ENCODE measurements at regions not wholly inside any gene's neighbourhood (a gene's known extent, or its start where the extent isn't known, plus 50 kb on each side); places are given as distances from the start of the nearest gene placed in this dataset.

DNA sequence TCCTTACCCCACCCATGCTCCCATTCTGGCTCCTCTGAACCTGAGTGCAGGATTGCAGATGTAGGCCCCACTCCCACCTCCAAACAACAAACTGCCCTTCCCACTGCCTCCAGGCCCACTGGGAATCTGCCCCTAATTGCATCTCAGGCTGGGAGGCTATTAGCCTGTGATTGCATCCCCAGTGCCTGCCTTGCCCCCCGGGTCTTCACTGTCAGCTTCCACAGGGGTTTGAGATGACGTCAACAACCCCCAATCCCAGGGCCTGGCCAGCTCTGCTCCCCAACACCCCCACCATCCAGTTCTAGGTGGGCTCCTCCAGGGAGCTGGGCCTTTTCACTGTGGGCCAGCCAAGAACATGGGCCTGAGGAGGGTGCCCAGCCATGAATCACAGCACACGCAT lies 91.5 kb downstream of the PCDH1 start:
- H3K36me3 Mint-ChIP-seq (ENCODE audit: low read depth) = no peaks in the 10 kb centered on the region
- peaks cover 6% of the 10 kb centered on the region for H3K4me1 Mint-ChIP-seq
- H3K27me3 Mint-ChIP-seq (ENCODE audit: low read depth) = no peaks in the 10 kb centered on the region
- no peak for DNase-seq (ENCODE audit: low read depth, low spot score)
- H3K27ac Mint-ChIP-seq (ENCODE audit: unreplicated experiment) = no peak overlapping the region
- TF ChIP-seq, protein P1, sequence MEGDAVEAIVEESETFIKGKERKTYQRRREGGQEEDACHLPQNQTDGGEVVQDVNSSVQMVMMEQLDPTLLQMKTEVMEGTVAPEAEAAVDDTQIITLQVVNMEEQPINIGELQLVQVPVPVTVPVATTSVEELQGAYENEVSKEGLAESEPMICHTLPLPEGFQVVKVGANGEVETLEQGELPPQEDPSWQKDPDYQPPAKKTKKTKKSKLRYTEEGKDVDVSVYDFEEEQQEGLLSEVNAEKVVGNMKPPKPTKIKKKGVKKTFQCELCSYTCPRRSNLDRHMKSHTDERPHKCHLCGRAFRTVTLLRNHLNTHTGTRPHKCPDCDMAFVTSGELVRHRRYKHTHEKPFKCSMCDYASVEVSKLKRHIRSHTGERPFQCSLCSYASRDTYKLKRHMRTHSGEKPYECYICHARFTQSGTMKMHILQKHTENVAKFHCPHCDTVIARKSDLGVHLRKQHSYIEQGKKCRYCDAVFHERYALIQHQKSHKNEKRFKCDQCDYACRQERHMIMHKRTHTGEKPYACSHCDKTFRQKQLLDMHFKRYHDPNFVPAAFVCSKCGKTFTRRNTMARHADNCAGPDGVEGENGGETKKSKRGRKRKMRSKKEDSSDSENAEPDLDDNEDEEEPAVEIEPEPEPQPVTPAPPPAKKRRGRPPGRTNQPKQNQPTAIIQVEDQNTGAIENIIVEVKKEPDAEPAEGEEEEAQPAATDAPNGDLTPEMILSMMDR (conservative IDR thresholded peaks at IDR 0.05) = no peak
- H3K9me3 Mint-ChIP-seq = no peaks in the 10 kb centered on the region
- H3K4me3 Mint-ChIP-seq = no peak overlapping the region

DNA sequence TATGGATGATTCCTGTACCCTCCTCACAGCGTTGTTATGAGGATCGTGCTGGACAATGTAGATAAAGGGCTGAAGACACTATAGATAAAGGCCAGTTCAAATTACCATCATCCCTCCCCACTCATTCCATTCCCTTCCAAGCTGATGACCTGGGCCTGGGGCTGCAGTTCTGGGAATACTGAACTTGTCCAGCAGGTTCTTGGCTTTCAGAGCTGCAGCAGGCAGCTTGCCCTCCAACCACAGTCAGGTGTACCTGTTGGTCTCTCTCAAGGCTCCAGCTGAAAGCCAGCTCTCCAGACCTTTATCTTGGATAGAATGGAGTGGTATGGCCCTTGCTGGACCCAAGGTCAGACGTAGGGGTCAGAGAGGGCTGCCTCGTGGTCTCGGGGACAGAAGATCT lies 92.5 kb downstream of the PCDH1 start:
- Mint-ChIP-seq H3K9me3 (no peaks in the 10 kb centered on the region), H3K4me3 (no peak overlapping the region), H3K4me1 (peaks cover 6% of the 10 kb centered on the region), H3K36me3 (ENCODE audit: low read depth) (no peaks in the 10 kb centered on the region), H3K27me3 (ENCODE audit: low read depth) (no peaks in the 10 kb centered on the region), H3K27ac (ENCODE audit: unreplicated experiment) (no peak overlapping the region)
- TF ChIP-seq, protein P1 (conservative IDR thresholded peaks at IDR 0.05) = no peak
- no peak for DNase-seq (ENCODE audit: low read depth, low spot score)

DNA sequence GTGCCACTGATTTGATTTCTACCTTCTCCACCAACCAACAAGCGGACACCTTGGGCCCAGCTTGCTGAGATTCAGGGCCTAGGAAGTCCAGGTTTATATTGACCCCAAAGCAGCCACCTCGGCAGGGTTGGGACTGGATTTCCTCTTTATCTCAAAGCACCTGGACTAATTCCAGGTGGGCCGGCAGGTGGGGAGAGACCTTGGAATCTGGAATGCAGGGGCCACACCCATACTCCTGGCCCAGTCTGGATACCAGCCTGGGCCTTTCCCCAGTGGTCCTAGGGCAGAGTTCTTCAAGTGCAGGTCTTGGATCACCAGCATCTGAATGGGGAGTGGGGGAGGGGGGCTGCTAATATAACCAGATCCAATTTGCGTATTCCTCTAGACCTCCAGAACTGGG lies 93.1 kb downstream of the PCDH1 start:
- H3K9me3 Mint-ChIP-seq = no peaks in the 10 kb centered on the region
- H3K36me3 Mint-ChIP-seq (ENCODE audit: low read depth) = no peaks in the 10 kb centered on the region
- no peaks in the 10 kb centered on the region for H3K27me3 Mint-ChIP-seq (ENCODE audit: low read depth)
- peaks cover 6% of the 10 kb centered on the region for H3K4me1 Mint-ChIP-seq
- TF ChIP-seq, protein P1 (conservative IDR thresholded peaks at IDR 0.05) = no peak
- DNase-seq (ENCODE audit: low read depth, low spot score) = no peak
- no peak overlapping the region for H3K4me3 Mint-ChIP-seq
- H3K27ac Mint-ChIP-seq (ENCODE audit: unreplicated experiment) = no peak overlapping the region

DNA sequence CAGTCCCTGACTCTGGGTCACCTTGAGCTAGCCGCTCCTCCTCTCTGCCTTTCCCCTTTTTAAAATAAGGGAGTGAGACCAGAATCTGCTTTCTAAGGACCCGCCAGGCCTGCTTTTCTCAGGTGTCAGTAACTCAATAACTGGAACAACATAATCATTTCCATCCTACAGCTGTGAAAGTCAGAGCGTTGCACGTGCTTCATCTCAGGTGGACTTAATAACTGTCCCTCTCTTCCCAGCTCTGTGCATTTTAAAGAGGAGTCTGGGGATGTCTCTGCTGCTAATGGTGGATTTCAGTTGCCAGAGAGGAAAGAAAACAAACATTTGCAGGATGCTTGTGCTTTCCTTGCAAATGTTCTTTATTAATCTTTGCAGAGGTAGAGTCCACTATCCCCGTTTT lies 93.7 kb downstream of the PCDH1 start:
- Mint-ChIP-seq H3K27ac (ENCODE audit: unreplicated experiment) (peak overlapping the region; percentile 44), H3K36me3 (ENCODE audit: low read depth) (no peaks in the 10 kb centered on the region), H3K4me1 (peaks cover 6% of the 10 kb centered on the region), H3K9me3 (no peaks in the 10 kb centered on the region), H3K27me3 (ENCODE audit: low read depth) (no peaks in the 10 kb centered on the region), H3K4me3 (no peak overlapping the region)
- no peak for DNase-seq (ENCODE audit: low read depth, low spot score)
- TF ChIP-seq, protein P1 (conservative IDR thresholded peaks at IDR 0.05) = no peak

DNA sequence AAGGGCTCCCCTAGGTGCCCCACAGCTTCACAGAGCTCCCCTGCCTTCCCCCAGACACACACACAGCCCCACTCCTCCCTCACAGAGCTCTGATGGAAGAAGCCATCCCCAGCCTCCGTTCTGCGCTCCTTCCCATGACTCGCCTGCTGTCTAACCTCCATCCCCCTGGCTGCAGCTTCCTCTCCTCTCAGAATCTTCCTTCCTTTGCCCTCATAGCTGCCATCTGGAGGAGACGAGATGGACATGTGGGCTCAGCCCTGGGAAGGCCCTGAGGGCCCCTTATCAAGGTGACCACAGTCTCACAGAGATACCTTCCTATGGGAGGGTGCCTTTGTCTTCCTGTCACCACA lies 94.3 kb downstream of the PCDH1 start:
- Mint-ChIP-seq H3K27ac (ENCODE audit: unreplicated experiment) (peak overlapping the region; percentile 90), H3K4me1 (peaks cover 8% of the 10 kb centered on the region), H3K36me3 (ENCODE audit: low read depth) (no peaks in the 10 kb centered on the region), H3K9me3 (no peaks in the 10 kb centered on the region), H3K27me3 (ENCODE audit: low read depth) (no peaks in the 10 kb centered on the region), H3K4me3 (no peak overlapping the region)
- TF ChIP-seq, protein P1 (conservative IDR thresholded peaks at IDR 0.05) = no peak
- no peak for DNase-seq (ENCODE audit: low read depth, low spot score)
